Lower leg skin (tissue), 3 donors: ENCODE measurements at regions not wholly inside any gene's neighbourhood (a gene's known extent, or its start where the extent isn't known, plus 50 kb on each side); places are given as distances from the start of the nearest gene placed in this dataset.

Experiments
- CTCF ChIP-seq, 3 donors: fragments of 450-650 bp; IDR thresholded peaks; one replicate each; pipeline ENCODE4 v1.5.1; 2016; ENCODE audit warnings: antibody characterized with exemption in 3 of 3, mild to moderate bottlenecking in 3 of 3, moderate library complexity in 2 of 3
- POLR2A ChIP-seq, 2 donors: fragments of 450-650 bp; IDR thresholded peaks; one replicate each; pipeline ENCODE4 v1.6.1; 2016 to 2017; ENCODE audit warnings: antibody characterized with exemption in 2 of 2, mild to moderate bottlenecking in 1 of 2, moderate library complexity in 1 of 2

- no peak for TF ChIP-seq CTCF (IDR thresholded peaks at IDR 0.05)
- TF ChIP-seq POLR2A (IDR thresholded peaks at IDR 0.05), result no peak
Observed at GRCh38 chr1:37186246-37186756, 152.0 kb upstream of the GRIK3 start.
